ENCODE measurements at regions not wholly inside any gene's neighbourhood (a gene's known extent, or its start where the extent isn't known, plus 50 kb on each side); places are given as distances from the start of the nearest gene placed in this dataset.
"Not testable (repeated sequence)": the region's sequence is repeated elsewhere in the genome, so short reads cannot be mapped to it uniquely, and the experiment has no call there.

DNA sequence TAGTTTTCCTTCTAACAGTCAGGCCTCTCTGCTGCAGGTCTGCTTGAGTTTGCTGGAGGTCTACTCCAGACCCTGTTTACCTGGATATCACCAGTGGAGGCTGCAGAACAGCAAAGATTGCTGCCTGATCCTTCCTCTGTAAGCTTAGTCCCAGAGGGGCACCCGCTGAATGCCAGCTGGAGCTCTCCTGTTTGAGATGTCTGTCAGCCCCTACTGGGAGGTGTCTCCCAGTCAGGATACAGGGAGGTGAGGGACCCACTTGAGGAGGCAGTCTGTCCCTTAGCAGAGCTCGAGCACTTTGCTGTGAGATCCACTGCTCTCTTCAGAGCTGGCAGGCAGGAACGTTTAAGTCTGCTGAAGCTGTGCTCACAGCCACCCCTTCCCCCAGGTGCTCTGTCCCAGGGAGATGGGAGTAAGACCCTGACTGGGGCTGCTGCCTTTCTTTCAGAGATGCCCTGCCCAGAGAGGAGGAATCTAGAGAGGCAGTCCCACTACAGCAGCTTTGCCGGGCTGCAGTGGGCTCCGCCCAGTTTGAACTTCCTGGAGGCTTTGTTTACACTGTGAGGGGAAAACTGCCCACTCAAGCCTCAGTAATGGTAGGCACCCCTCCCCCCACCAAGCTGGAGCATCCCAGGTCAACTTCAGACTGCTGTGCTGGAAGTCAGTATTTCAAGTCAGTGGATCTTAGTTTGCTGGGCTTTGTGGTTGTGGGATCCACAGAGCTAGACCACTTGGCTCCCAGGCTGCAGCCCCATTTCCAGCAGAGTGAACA, 163.1 kb upstream of the WDFY3 start:
- not testable (repeated sequence) for DNase-seq; H3K4me3 ChIP-seq (ENCODE audit: low read length); H3K27ac ChIP-seq (ENCODE audit: low read length); H3K27me3 ChIP-seq (ENCODE audit: low read length); H3K9me3 ChIP-seq (ENCODE audit: low read length); H3K9me2 ChIP-seq (replicated peaks; ENCODE audit: insufficient read depth, low read length); H3K4me1 ChIP-seq (ENCODE audit: low read length); H2AFZ ChIP-seq (ENCODE audit: low read length); H3K36me3 ChIP-seq (ENCODE audit: insufficient read depth, low read length); H3K9ac ChIP-seq (ENCODE audit: low read length); H3K79me2 ChIP-seq (ENCODE audit: low read length); H3K4me2 ChIP-seq (ENCODE audit: low read depth, low read length, poor library complexity, severe bottlenecking); H4K20me1 ChIP-seq (ENCODE audit: insufficient read depth, low read depth, low read length)

DNA sequence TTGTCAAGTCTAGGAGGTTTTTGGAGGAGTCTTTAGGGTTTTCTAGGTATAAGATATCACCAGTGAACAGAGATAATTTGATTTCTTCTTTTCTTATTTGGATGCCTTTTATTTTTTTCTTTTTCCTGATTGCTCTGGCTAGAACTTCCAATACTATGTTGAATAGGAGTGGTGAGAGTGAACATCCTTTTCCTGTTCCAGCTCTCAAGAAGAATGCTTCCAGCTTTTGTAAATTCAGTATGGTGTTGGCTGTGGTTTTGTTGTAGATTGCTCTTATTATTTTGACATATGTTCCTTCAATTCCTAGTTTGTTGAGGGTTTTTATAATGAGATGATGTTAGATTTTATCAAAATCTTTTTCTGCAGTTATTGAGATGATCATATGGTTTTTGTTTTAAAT, 165.6 kb upstream of the WDFY3 start:
- Histone ChIP-seq H3K27ac (ENCODE audit: low read length) (no peak overlapping the region), H3K9me2 (replicated peaks; ENCODE audit: insufficient read depth, low read length) (no peaks in the 10 kb centered on the region), H3K9ac (ENCODE audit: low read length) (no peak overlapping the region), H3K4me1 (ENCODE audit: low read length) (no peaks in the 10 kb centered on the region), H3K27me3 (ENCODE audit: low read length) (no peaks in the 10 kb centered on the region), H3K4me3 (ENCODE audit: low read length) (no peak overlapping the region), H3K36me3 (ENCODE audit: insufficient read depth, low read length) (no peaks in the 10 kb centered on the region), H3K79me2 (ENCODE audit: low read length) (no peaks in the 10 kb centered on the region), H4K20me1 (ENCODE audit: insufficient read depth, low read depth, low read length) (no peaks in the 10 kb centered on the region), H3K9me3 (ENCODE audit: low read length) (no peaks in the 10 kb centered on the region), H2AFZ (ENCODE audit: low read length) (no peak overlapping the region), H3K4me2 (ENCODE audit: low read depth, low read length, poor library complexity, severe bottlenecking) (no peak overlapping the region)
- no peak for DNase-seq

GRCh38 chr4:85132570-85132969, 166.1 kb upstream of the WDFY3 start:
- Histone ChIP-seq H3K79me2 (ENCODE audit: low read length) (no peaks in the 10 kb centered on the region), H3K9me3 (ENCODE audit: low read length) (no peaks in the 10 kb centered on the region), H4K20me1 (ENCODE audit: insufficient read depth, low read depth, low read length) (no peaks in the 10 kb centered on the region), H3K9me2 (replicated peaks; ENCODE audit: insufficient read depth, low read length) (no peaks in the 10 kb centered on the region), H2AFZ (ENCODE audit: low read length) (no peak overlapping the region), H3K4me2 (ENCODE audit: low read depth, low read length, poor library complexity, severe bottlenecking) (no peak overlapping the region), H3K9ac (ENCODE audit: low read length) (no peak overlapping the region), H3K27ac (ENCODE audit: low read length) (no peak overlapping the region), H3K4me1 (ENCODE audit: low read length) (no peaks in the 10 kb centered on the region), H3K4me3 (ENCODE audit: low read length) (no peak overlapping the region), H3K36me3 (ENCODE audit: insufficient read depth, low read length) (no peaks in the 10 kb centered on the region), H3K27me3 (ENCODE audit: low read length) (no peaks in the 10 kb centered on the region)
- no peak for DNase-seq

- not testable (repeated sequence) for H3K4me2 ChIP-seq (ENCODE audit: low read depth, low read length, poor library complexity, severe bottlenecking); H3K9me3 ChIP-seq (ENCODE audit: low read length); DNase-seq; H3K4me1 ChIP-seq (ENCODE audit: low read length); H3K27ac ChIP-seq (ENCODE audit: low read length); H4K20me1 ChIP-seq (ENCODE audit: insufficient read depth, low read depth, low read length); H3K79me2 ChIP-seq (ENCODE audit: low read length); H3K9ac ChIP-seq (ENCODE audit: low read length); H3K36me3 ChIP-seq (ENCODE audit: insufficient read depth, low read length); H3K9me2 ChIP-seq (replicated peaks; ENCODE audit: insufficient read depth, low read length); H2AFZ ChIP-seq (ENCODE audit: low read length); H3K27me3 ChIP-seq (ENCODE audit: low read length); H3K4me3 ChIP-seq (ENCODE audit: low read length)
Measured at GRCh38 chr4:85139749-85140148, 173.3 kb upstream of the WDFY3 start.

DNA sequence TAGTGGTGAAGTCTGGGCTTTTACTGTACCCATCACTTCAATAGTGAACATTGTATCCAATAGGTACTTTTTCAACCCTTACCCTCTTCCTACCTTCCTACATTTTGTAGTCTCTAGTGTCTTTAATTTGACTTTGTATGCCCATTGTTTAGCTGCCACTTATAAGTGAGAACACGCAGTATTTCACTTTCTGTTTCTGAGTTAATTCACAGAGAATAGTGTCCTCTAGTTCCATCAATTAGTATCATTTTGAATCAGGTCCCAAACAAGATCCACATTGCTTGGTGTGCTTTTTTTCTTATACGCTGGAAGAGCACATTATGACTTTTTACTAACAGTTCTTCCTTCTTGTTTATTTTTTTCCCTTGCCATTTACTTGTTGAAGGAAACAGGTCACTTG, 176.0 kb upstream of the WDFY3 start:
- H3K27ac ChIP-seq (ENCODE audit: low read length) = no peak overlapping the region

GRCh38 chr4:85147481-85148076, 181.1 kb upstream of the WDFY3 start:
- H3K4me2 ChIP-seq (ENCODE audit: low read depth, low read length, poor library complexity, severe bottlenecking) = peak overlapping the region; percentile 31
- DNase-seq = peak; percentile 86
- 0 out of 2 replicates have a peak overlapping the region, but pooled peaks have one; percentile 0 for H2AFZ ChIP-seq (ENCODE audit: low read length)

More for the DNA sequence above, 176.0 kb upstream of the WDFY3 start:
- H3K27me3 ChIP-seq (ENCODE audit: low read length) = no peaks in the 10 kb centered on the region
- H2AFZ ChIP-seq (ENCODE audit: low read length) = no peak overlapping the region
- H3K4me1 ChIP-seq (ENCODE audit: low read length) = no peaks in the 10 kb centered on the region
- H4K20me1 ChIP-seq (ENCODE audit: insufficient read depth, low read depth, low read length) = no peaks in the 10 kb centered on the region
- no peaks in the 10 kb centered on the region for H3K79me2 ChIP-seq (ENCODE audit: low read length)
- no peaks in the 10 kb centered on the region for H3K9me2 ChIP-seq (replicated peaks; ENCODE audit: insufficient read depth, low read length)
- no peaks in the 10 kb centered on the region for H3K36me3 ChIP-seq (ENCODE audit: insufficient read depth, low read length)
- no peak overlapping the region for H3K4me2 ChIP-seq (ENCODE audit: low read depth, low read length, poor library complexity, severe bottlenecking)
- H3K9me3 ChIP-seq (ENCODE audit: low read length) = no peaks in the 10 kb centered on the region
- H3K9ac ChIP-seq (ENCODE audit: low read length) = no peak overlapping the region
- DNase-seq = no peak
- H3K4me3 ChIP-seq (ENCODE audit: low read length) = no peak overlapping the region

GRCh38 chr4:85149676-85150075, 183.2 kb upstream of the WDFY3 start:
- Histone ChIP-seq H3K27me3 (ENCODE audit: low read length) (no peaks in the 10 kb centered on the region), H4K20me1 (ENCODE audit: insufficient read depth, low read depth, low read length) (no peaks in the 10 kb centered on the region), H3K4me2 (ENCODE audit: low read depth, low read length, poor library complexity, severe bottlenecking) (no peak overlapping the region), H2AFZ (ENCODE audit: low read length) (no peak overlapping the region), H3K27ac (ENCODE audit: low read length) (no peak overlapping the region), H3K36me3 (ENCODE audit: insufficient read depth, low read length) (no peaks in the 10 kb centered on the region), H3K79me2 (ENCODE audit: low read length) (no peaks in the 10 kb centered on the region), H3K9me3 (ENCODE audit: low read length) (no peaks in the 10 kb centered on the region), H3K4me3 (ENCODE audit: low read length) (no peak overlapping the region), H3K9ac (ENCODE audit: low read length) (no peak overlapping the region), H3K4me1 (ENCODE audit: low read length) (no peaks in the 10 kb centered on the region), H3K9me2 (replicated peaks; ENCODE audit: insufficient read depth, low read length) (no peaks in the 10 kb centered on the region)
- no peak for DNase-seq

More at GRCh38 chr4:85147481-85148076, 181.1 kb upstream of the WDFY3 start:
- H3K9me3 ChIP-seq (ENCODE audit: low read length) = no peaks in the 10 kb centered on the region
- no peaks in the 10 kb centered on the region for H3K9me2 ChIP-seq (replicated peaks; ENCODE audit: insufficient read depth, low read length)
- no peaks in the 10 kb centered on the region for H3K79me2 ChIP-seq (ENCODE audit: low read length)
- no peak overlapping the region for H3K9ac ChIP-seq (ENCODE audit: low read length)
- H3K27ac ChIP-seq (ENCODE audit: low read length) = no peak overlapping the region
- no peaks in the 10 kb centered on the region for H3K27me3 ChIP-seq (ENCODE audit: low read length)
- H3K4me1 ChIP-seq (ENCODE audit: low read length) = no peaks in the 10 kb centered on the region
- no peak overlapping the region for H3K4me3 ChIP-seq (ENCODE audit: low read length)
- H4K20me1 ChIP-seq (ENCODE audit: insufficient read depth, low read depth, low read length) = no peaks in the 10 kb centered on the region
- H3K36me3 ChIP-seq (ENCODE audit: insufficient read depth, low read length) = no peaks in the 10 kb centered on the region

DNA sequence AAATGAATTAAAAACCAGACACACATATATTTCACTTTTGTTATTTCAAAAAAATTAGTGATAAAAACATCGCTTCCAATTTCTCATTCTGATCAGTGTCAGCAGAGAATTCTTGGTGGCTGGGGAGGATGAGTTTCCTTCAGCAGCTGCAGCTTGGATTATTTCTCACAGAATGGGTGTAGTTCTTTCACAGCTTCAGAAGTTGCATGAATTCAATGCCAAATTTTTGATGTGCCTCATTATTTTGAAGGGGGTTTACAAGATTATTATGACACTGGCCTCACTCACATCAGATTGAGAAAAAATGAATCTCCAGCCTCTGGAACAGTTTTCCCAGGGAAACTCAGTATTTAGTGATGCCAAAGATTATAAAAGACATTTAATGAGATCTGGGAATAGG, 184.9 kb upstream of the WDFY3 start:
- no peaks in the 10 kb centered on the region for H3K9me2 ChIP-seq (replicated peaks; ENCODE audit: insufficient read depth, low read length)
- no peak for DNase-seq
- H3K9me3 ChIP-seq (ENCODE audit: low read length) = no peaks in the 10 kb centered on the region
- H3K4me3 ChIP-seq (ENCODE audit: low read length) = no peak overlapping the region
- no peak overlapping the region for H2AFZ ChIP-seq (ENCODE audit: low read length)
- no peaks in the 10 kb centered on the region for H3K27me3 ChIP-seq (ENCODE audit: low read length)
- no peaks in the 10 kb centered on the region for H3K79me2 ChIP-seq (ENCODE audit: low read length)
- H3K36me3 ChIP-seq (ENCODE audit: insufficient read depth, low read length) = no peaks in the 10 kb centered on the region
- no peaks in the 10 kb centered on the region for H4K20me1 ChIP-seq (ENCODE audit: insufficient read depth, low read depth, low read length)
- no peak overlapping the region for H3K9ac ChIP-seq (ENCODE audit: low read length)
- no peaks in the 10 kb centered on the region for H3K4me1 ChIP-seq (ENCODE audit: low read length)
- no peak overlapping the region for H3K4me2 ChIP-seq (ENCODE audit: low read depth, low read length, poor library complexity, severe bottlenecking)
- no peak overlapping the region for H3K27ac ChIP-seq (ENCODE audit: low read length)

Measured in Karpas-422 (cell line).